H9 (cell line): ENCODE measurements at regions not wholly inside any gene's neighbourhood (a gene's known extent, or its start where the extent isn't known, plus 50 kb on each side); places are given as distances from the start of the nearest gene placed in this dataset.

ENCODE experiments used
- DNase-seq: peaks from one replicate; pipeline ENCODE4 v3.0.0-alpha.2; 2017
- H2AFZ ChIP-seq: one replicate; pipeline ENCODE4 v1.6.1; 2013; ENCODE audit warnings: mild to moderate bottlenecking, low read length, control low read depth, moderate library complexity
- H2AK5ac ChIP-seq: 2 replicates; pipeline ENCODE4 v1.6.1; 2013; ENCODE audit warnings: low read length, control low read depth, mixed read lengths; ENCODE audit not compliant: insufficient read length
- H2BK120ac ChIP-seq: one replicate; pipeline ENCODE4 v1.6.1; 2013; ENCODE audit warnings: low read depth, mild to moderate bottlenecking, low read length, control low read depth, inconsistent platforms; ENCODE audit not compliant: poor library complexity, severe bottlenecking
- H2BK12ac ChIP-seq: 2 replicates; pipeline ENCODE4 v1.6.1; 2013; ENCODE audit warnings: low read length, control low read depth, mixed read lengths, low read depth; ENCODE audit not compliant: insufficient read length
- H2BK15ac ChIP-seq: 2 replicates; pipeline ENCODE4 v1.6.1; 2013; ENCODE audit warnings: low read depth, low read length, control low read depth
- H2BK20ac ChIP-seq: one replicate; pipeline ENCODE4 v1.6.1; 2013; ENCODE audit warnings: low read depth, mild to moderate bottlenecking, low read length, control low read depth, inconsistent platforms; ENCODE audit not compliant: poor library complexity, severe bottlenecking
- H2BK5ac ChIP-seq: 2 replicates; pipeline ENCODE4 v1.6.1; 2013; ENCODE audit warnings: low read length, control low read depth, mixed read lengths; ENCODE audit not compliant: insufficient read length
- H3K14ac ChIP-seq: 2 replicates; pipeline ENCODE4 v1.6.1; 2013; ENCODE audit warnings: low read length, control low read depth; ENCODE audit not compliant: insufficient read depth
- H3K18ac ChIP-seq: 2 replicates; pipeline ENCODE4 v1.6.1; 2013; ENCODE audit warnings: low read depth, mild to moderate bottlenecking, mixed read lengths, low read length, control low read depth; ENCODE audit not compliant: insufficient read length
- H3K23ac ChIP-seq: 2 replicates; pipeline ENCODE4 v1.6.1; 2013; ENCODE audit warnings: low read length, control low read depth, mixed read lengths, low read depth; ENCODE audit not compliant: insufficient read length
- H3K23me2 ChIP-seq: 2 replicates; pipeline ENCODE4 v1.6.1; 2013; ENCODE audit warnings: low read depth, mild to moderate bottlenecking, mixed read lengths, low read length, control low read depth; ENCODE audit not compliant: insufficient read length, poor library complexity, severe bottlenecking
- H3K27ac ChIP-seq: 2 replicates; pipeline ENCODE4 v1.5.1; 2013; ENCODE audit warnings: low read length, control low read depth, mixed read lengths, low read depth; ENCODE audit not compliant: insufficient read length
- H3K27me3 ChIP-seq: 2 replicates; pipeline ENCODE4 v1.6.1; 2013; ENCODE audit warnings: low read length, control low read depth, inconsistent platforms; ENCODE audit not compliant: insufficient read depth
- H3K4ac ChIP-seq: 2 replicates; pipeline ENCODE4 v1.6.1; 2013; ENCODE audit warnings: low read depth, mild to moderate bottlenecking, control low read depth, inconsistent platforms, low read length, moderate library complexity
- H3K4me1 ChIP-seq: 2 replicates; pipeline ENCODE4 v1.6.1; 2013; ENCODE audit warnings: low read length, control low read depth, inconsistent platforms; ENCODE audit not compliant: insufficient read depth
- H3K4me2 ChIP-seq: 2 replicates; pipeline ENCODE4 v1.6.1; 2013; ENCODE audit warnings: low read length, control low read depth, mixed read lengths; ENCODE audit not compliant: insufficient read length, insufficient read depth
- H3K56ac ChIP-seq: 2 replicates; pipeline ENCODE4 v1.6.1; 2013; ENCODE audit warnings: low read depth, mild to moderate bottlenecking, mixed read lengths, low read length, control low read depth; ENCODE audit not compliant: insufficient read length
- H3K79me1 ChIP-seq: 2 replicates; pipeline ENCODE4 v1.6.1; 2013; ENCODE audit warnings: low read depth, mild to moderate bottlenecking, moderate library complexity, low read length, control low read depth, inconsistent platforms; ENCODE audit not compliant: insufficient read depth, poor library complexity, severe bottlenecking
- H3K79me2 ChIP-seq: 2 replicates; pipeline ENCODE4 v1.6.1; 2013; ENCODE audit warnings: low read length, control low read depth, inconsistent platforms; ENCODE audit not compliant: insufficient read depth
- H3K9ac ChIP-seq: 2 replicates; pipeline ENCODE4 v1.6.1; 2013; ENCODE audit warnings: low read length, control low read depth, mixed read lengths; ENCODE audit not compliant: insufficient read length; ENCODE audit errors: extremely low read depth
- H3K9me3 ChIP-seq: one replicate; pipeline ENCODE4 v1.6.1; 2013; ENCODE audit warnings: low read depth, low read length, inconsistent platforms; ENCODE audit not compliant: control insufficient read depth
- H3T11ph ChIP-seq: one replicate; pipeline ENCODE4 v1.6.1; 2013; ENCODE audit warnings: mild to moderate bottlenecking, low read length, control low read depth, inconsistent platforms
- H4K20me1 ChIP-seq: one replicate; pipeline ENCODE4 v1.6.1; 2013; ENCODE audit not compliant: control insufficient read depth, insufficient read length, insufficient read depth
- H4K5ac ChIP-seq: 2 replicates; pipeline ENCODE4 v1.6.1; 2013; ENCODE audit warnings: low read depth, mild to moderate bottlenecking, mixed read lengths, low read length, control low read depth; ENCODE audit not compliant: insufficient read length
- H4K8ac ChIP-seq: replicated peaks from 2 replicates; pipeline ENCODE4 v1.6.1; 2013; ENCODE audit warnings: low read length, control low read depth, mixed read lengths, low read depth; ENCODE audit not compliant: insufficient read length
- H4K91ac ChIP-seq: 2 replicates; pipeline ENCODE4 v1.6.1; 2013; ENCODE audit warnings: low read depth, mild to moderate bottlenecking, moderate library complexity, mixed read lengths, low read length, control low read depth; ENCODE audit not compliant: insufficient read length
- H3K27ac Mint-ChIP-seq, 3 experiments: 2 replicates in 2 of 3; 3 replicates in 1 of 3; pipeline ENCODE4 v1.8.0; 2020 to 2021; ENCODE audit warnings: mixed read lengths in 3 of 3, mild to moderate bottlenecking in 1 of 3, moderate library complexity in 1 of 3
- H3K27me3 Mint-ChIP-seq: 2 replicates; pipeline ENCODE4 v1.8.0; 2021; ENCODE audit warnings: low read depth, mild to moderate bottlenecking, moderate library complexity, mixed read lengths
- H3K36me3 Mint-ChIP-seq, 3 experiments: 2 replicates in 2 of 3; 3 replicates in 1 of 3; pipeline ENCODE4 v1.8.0; 2020 to 2021; ENCODE audit warnings: low read depth in 3 of 3, mixed read lengths in 3 of 3; ENCODE audit not compliant: insufficient read depth in 1 of 3
- H3K4me1 Mint-ChIP-seq, 2 experiments: 2 replicates each; pipeline ENCODE4 v1.8.0; 2020; ENCODE audit warnings: mixed read lengths in 2 of 2
- H3K4me3 Mint-ChIP-seq, 2 experiments: 2 replicates in 1 of 2; 3 replicates in 1 of 2; pipeline ENCODE4 v1.8.0; 2020 to 2021; ENCODE audit warnings: mild to moderate bottlenecking in 2 of 2, mixed read lengths in 2 of 2, moderate library complexity in 1 of 2
- H3K9me3 Mint-ChIP-seq, 2 experiments: 2 replicates in 1 of 2; 3 replicates in 1 of 2; pipeline ENCODE4 v1.8.0; 2020; ENCODE audit warnings: mild to moderate bottlenecking in 2 of 2, mixed read lengths in 2 of 2, moderate library complexity in 1 of 2
- WGBS: extraction: QIAGEN DNeasy Blood & Tissue Kit; methylation state at CpG from one replicate; pipeline ENCODE4 v1.1.7; 2013; ENCODE audit warnings: missing lambda C conversion rate, low lambda C conversion rate, mixed read lengths; ENCODE audit not compliant: insufficient read length; ENCODE audit errors: extremely low coverage; 5-methylcytosine and 5-hydroxymethylcytosine counted together
- TF ChIP-seq, protein P1 (sequence below): fragments of 200-600 bp; sonication (generic); conservative IDR thresholded peaks from 3 replicates; pipeline ENCODE4 v1.8.0; 2021; ENCODE audit warnings: antibody characterized with exemption, mild to moderate bottlenecking

DNA sequence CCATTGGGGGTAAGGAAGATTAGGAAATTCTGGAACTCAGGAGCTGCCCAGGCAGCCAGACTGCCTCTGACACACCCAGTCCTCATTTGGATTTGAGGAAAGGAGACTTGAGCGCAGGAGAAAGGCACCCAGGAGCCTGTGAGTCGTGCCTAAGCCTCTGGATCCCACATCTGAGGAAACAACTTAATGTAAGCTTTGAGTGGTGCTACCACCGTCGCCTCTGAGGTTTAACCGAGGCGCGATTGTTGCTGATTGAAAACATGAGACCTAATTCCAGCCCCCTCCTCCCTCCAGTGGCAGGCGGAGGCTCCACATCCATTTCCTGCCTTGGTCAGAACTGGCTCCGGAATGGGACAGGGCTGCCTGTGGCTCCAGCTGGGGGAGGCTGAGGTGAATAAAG is 176.7 kb upstream of the PKDCC start:
- H4K20me1 ChIP-seq = no peaks in the 10 kb centered on the region
- no peak overlapping the region for H3K56ac ChIP-seq
- WGBS = no CpG with 5 or more reads among the region's 9 CpGs
- H3K79me2 ChIP-seq = no peaks in the 10 kb centered on the region
- H3K4me3 Mint-ChIP-seq = no peak overlapping the region
- peaks cover 2% of the 10 kb centered on the region; the same call in 1 of the 2 replicates for H3K4me1 ChIP-seq
- no peak overlapping the region for H2BK12ac ChIP-seq
- H3K23ac ChIP-seq = no peak overlapping the region
- H2BK20ac ChIP-seq = no peak overlapping the region
- H3K27ac Mint-ChIP-seq = no peak overlapping the region; a peak in 1 of 7 replicates
- H3K18ac ChIP-seq = no peak overlapping the region
- no peaks in the 10 kb centered on the region for H3K79me1 ChIP-seq
- no peak overlapping the region for H2AK5ac ChIP-seq
- H4K5ac ChIP-seq = no peak overlapping the region
- H3T11ph ChIP-seq = no peak overlapping the region
- no peaks in the 10 kb centered on the region for H3K27me3 ChIP-seq
- no peak overlapping the region for H2AFZ ChIP-seq
- no peak overlapping the region for H4K91ac ChIP-seq
- H3K9me3 ChIP-seq = no peaks in the 10 kb centered on the region
- no peak overlapping the region for H3K14ac ChIP-seq
- H3K4me2 ChIP-seq = no peak overlapping the region
- no peak overlapping the region for H2BK5ac ChIP-seq
- no peak overlapping the region for H3K4ac ChIP-seq
- no peaks in the 10 kb centered on the region for H3K36me3 Mint-ChIP-seq
- TF ChIP-seq, protein P1, sequence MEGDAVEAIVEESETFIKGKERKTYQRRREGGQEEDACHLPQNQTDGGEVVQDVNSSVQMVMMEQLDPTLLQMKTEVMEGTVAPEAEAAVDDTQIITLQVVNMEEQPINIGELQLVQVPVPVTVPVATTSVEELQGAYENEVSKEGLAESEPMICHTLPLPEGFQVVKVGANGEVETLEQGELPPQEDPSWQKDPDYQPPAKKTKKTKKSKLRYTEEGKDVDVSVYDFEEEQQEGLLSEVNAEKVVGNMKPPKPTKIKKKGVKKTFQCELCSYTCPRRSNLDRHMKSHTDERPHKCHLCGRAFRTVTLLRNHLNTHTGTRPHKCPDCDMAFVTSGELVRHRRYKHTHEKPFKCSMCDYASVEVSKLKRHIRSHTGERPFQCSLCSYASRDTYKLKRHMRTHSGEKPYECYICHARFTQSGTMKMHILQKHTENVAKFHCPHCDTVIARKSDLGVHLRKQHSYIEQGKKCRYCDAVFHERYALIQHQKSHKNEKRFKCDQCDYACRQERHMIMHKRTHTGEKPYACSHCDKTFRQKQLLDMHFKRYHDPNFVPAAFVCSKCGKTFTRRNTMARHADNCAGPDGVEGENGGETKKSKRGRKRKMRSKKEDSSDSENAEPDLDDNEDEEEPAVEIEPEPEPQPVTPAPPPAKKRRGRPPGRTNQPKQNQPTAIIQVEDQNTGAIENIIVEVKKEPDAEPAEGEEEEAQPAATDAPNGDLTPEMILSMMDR = peak; percentile 65
- no peak overlapping the region for H2BK120ac ChIP-seq
- H3K4me1 Mint-ChIP-seq = peaks cover 26 to 32% of the 10 kb centered on the region in 2 experiments
- H4K8ac ChIP-seq = no peak overlapping the region
- no peak overlapping the region for H3K9ac ChIP-seq
- peaks cover 7% of the 10 kb centered on the region for H3K27me3 Mint-ChIP-seq
- peak; percentile 76 for DNase-seq
- no peak overlapping the region for H2BK15ac ChIP-seq
- no peak overlapping the region for H3K27ac ChIP-seq
- H3K23me2 ChIP-seq = no peaks in the 10 kb centered on the region
- H3K9me3 Mint-ChIP-seq = no peaks in the 10 kb centered on the region
